ENCODE measurements at regions not wholly inside any gene's neighbourhood (a gene's known extent, or its start where the extent isn't known, plus 50 kb on each side); places are given as distances from the start of the nearest gene placed in this dataset.

- Histone ChIP-seq H4K20me1 (replicated peaks; ENCODE audit: control insufficient read depth, insufficient read depth, low read length) (no peaks in the 10 kb centered on the region), H2AFZ (ENCODE audit: low read depth, low read length) (no peak overlapping the region), H3K79me2 (ENCODE audit: control insufficient read depth, insufficient read depth, low read length) (no peaks in the 10 kb centered on the region), H3K27ac (ENCODE audit: extremely low read depth, low read depth, low read length) (no peak overlapping the region), H3K9me3 (replicated peaks; ENCODE audit: control insufficient read depth, insufficient read depth, low read depth, low read length) (peaks cover 2% of the 10 kb centered on the region; the same call in 1 of the 2 replicates), H3K27me3 (ENCODE audit: control insufficient read depth in 2 of 2, insufficient read depth in 2 of 2, low read length in 2 of 2) (no peaks in the 10 kb centered on the region), H3K9me1 (ENCODE audit: control insufficient read depth, insufficient read depth, low read length) (no peaks in the 10 kb centered on the region), H3K4me2 (ENCODE audit: insufficient read depth, low read length) (no peak overlapping the region), H3K4me1 (replicated peaks in 1 of 2; ENCODE audit: control insufficient read depth in 2 of 2, insufficient read depth in 2 of 2, low read length in 2 of 2) (no peaks in the 10 kb centered on the region), H3K9ac (ENCODE audit: insufficient read depth in 1 of 2, low read depth in 2 of 2, low read length in 2 of 2) (no peak overlapping the region), H3K36me3 (ENCODE audit: control insufficient read depth, insufficient read depth, low read length) (no peaks in the 10 kb centered on the region), H3K4me3 (no peak overlapping the region)
- in situ Hi-C loops (cut with MboI) (no loop called here), intact Hi-C loops (cut with micrococcal nuclease) (no loop called here)
- no TSS peak for BruUV-seq (replicated peaks)
- FAIRE-seq (no peak), ATAC-seq (no peak), DNase-seq (ENCODE audit: extremely low read depth in 1 of 4, low spot score in 3 of 4) (no peak)
- TF ChIP-seq CHD1 (IDR thresholded peaks at IDR 0.05; ENCODE audit: low read length) (no peak), KHSRP (IDR thresholded peaks at IDR 0.05) (no peak), CCAR2 (IDR thresholded peaks at IDR 0.05; ENCODE audit: low read depth, low read length) (no peak), ZNF780A (CRISPR knock-in tag; IDR thresholded peaks at IDR 0.05) (no peak)
- 0% methylated on average over 3 of the region's 3 CpGs for WGBS (ENCODE audit: insufficient coverage, low coverage, missing lambda C conversion rate)
- ChIA-PET POLR2A (no interaction called here), CTCF (ENCODE audit: low intra/inter-chr PET ratio) (no interaction called here)
Measured at GRCh38 chr7:115674467-115675024, 356.0 kb downstream of the TFEC start.

GRCh38 chr7:115672024-115672423 is 358.5 kb downstream of the TFEC start:
- no peak overlapping the region for H3K27ac ChIP-seq (ENCODE audit: extremely low read depth, low read depth, low read length)
- no TSS peak for BruUV-seq (replicated peaks)
- WGBS (ENCODE audit: insufficient coverage, low coverage, missing lambda C conversion rate), result 0% methylated on average over 1 of the region's 1 CpG
- no peaks in the 10 kb centered on the region for H3K4me1 ChIP-seq (replicated peaks in 1 of 2; ENCODE audit: control insufficient read depth in 2 of 2, insufficient read depth in 2 of 2, low read length in 2 of 2)
- ChIA-PET POLR2A (no interaction called here), CTCF (ENCODE audit: low intra/inter-chr PET ratio) (no interaction called here)
- H4K20me1 ChIP-seq (replicated peaks; ENCODE audit: control insufficient read depth, insufficient read depth, low read length), result no peaks in the 10 kb centered on the region
- DNase-seq (ENCODE audit: extremely low read depth in 1 of 4, low spot score in 3 of 4) (no peak), ATAC-seq (no peak), FAIRE-seq (no peak)
- no peak overlapping the region for H2AFZ ChIP-seq (ENCODE audit: low read depth, low read length)
- H3K27me3 ChIP-seq (ENCODE audit: control insufficient read depth in 2 of 2, insufficient read depth in 2 of 2, low read length in 2 of 2), result no peaks in the 10 kb centered on the region
- no peaks in the 10 kb centered on the region for H3K79me2 ChIP-seq (ENCODE audit: control insufficient read depth, insufficient read depth, low read length)
- H3K9me1 ChIP-seq (ENCODE audit: control insufficient read depth, insufficient read depth, low read length), result no peaks in the 10 kb centered on the region
- intact Hi-C loops (cut with micrococcal nuclease), result no loop called here
- no peak overlapping the region for H3K4me3 ChIP-seq
- H3K9ac ChIP-seq (ENCODE audit: insufficient read depth in 1 of 2, low read depth in 2 of 2, low read length in 2 of 2), result no peak overlapping the region
- in situ Hi-C loops (cut with MboI), result no loop called here
- H3K9me3 ChIP-seq (replicated peaks; ENCODE audit: control insufficient read depth, insufficient read depth, low read depth, low read length), result peaks cover 2% of the 10 kb centered on the region; the same call in 1 of the 2 replicates
- H3K36me3 ChIP-seq (ENCODE audit: control insufficient read depth, insufficient read depth, low read length), result no peaks in the 10 kb centered on the region
- no peak overlapping the region for H3K4me2 ChIP-seq (ENCODE audit: insufficient read depth, low read length)
- TF ChIP-seq TCF3 (CRISPR knock-in tag; IDR thresholded peaks at IDR 0.05) (no peak), ZNF740 (CRISPR knock-in tag; IDR thresholded peaks at IDR 0.05) (no peak), ZNF740 (tag; IDR thresholded peaks at IDR 0.05) (no peak), NKRF (IDR thresholded peaks at IDR 0.05; ENCODE audit: borderline replicate concordance) (no peak), KDM4B (IDR thresholded peaks at IDR 0.05; ENCODE audit: borderline replicate concordance in 2 of 2, low read depth in 1 of 2) (no peak), ZNF699 (CRISPR knock-in tag; IDR thresholded peaks at IDR 0.05; ENCODE audit: insufficient replicate concordance) (no peak), ZNF3 (CRISPR knock-in tag; IDR thresholded peaks at IDR 0.05) (no peak), ILK (tag; IDR thresholded peaks at IDR 0.05; ENCODE audit: borderline replicate concordance, low read depth) (no peak), CC2D1A (IDR thresholded peaks at IDR 0.05) (no peak), ZNF140 (CRISPR knock-in tag; IDR thresholded peaks at IDR 0.05) (no peak)
